A172 (cell line): ENCODE measurements at regions not wholly inside any gene's neighbourhood (a gene's known extent, or its start where the extent isn't known, plus 50 kb on each side); places are given as distances from the start of the nearest gene placed in this dataset.

Source experiments
- DNase-seq: peaks from one replicate; pipeline ENCODE4 v3.0.0-alpha.2; 2015; ENCODE audit warnings: low spot score

- no peak for DNase-seq
Measured at GRCh38 chr17:77867308-77867781, 91.2 kb upstream of the TNRC6C start.

- no peak for DNase-seq
Measured at GRCh38 chr17:77867976-77868713, 90.4 kb upstream of the TNRC6C start.

GRCh38 chr17:77869041-77869599 lies 89.4 kb upstream of the TNRC6C start:
- DNase-seq = no peak

GRCh38 chr17:77869665-77870132 lies 88.8 kb upstream of the TNRC6C start:
- no peak for DNase-seq

GRCh38 chr17:77872199-77872598 lies 86.3 kb upstream of the TNRC6C start:
- DNase-seq = no peak

- no peak for DNase-seq
Measured at GRCh38 chr17:77872714-77873499, 85.6 kb upstream of the TNRC6C start.

- DNase-seq = no peak
Measured at GRCh38 chr17:77873500-77874302, 84.8 kb upstream of the TNRC6C start.

GRCh38 chr17:77874303-77875050 lies 84.0 kb upstream of the TNRC6C start:
- DNase-seq = no peak

GRCh38 chr17:77875051-77875780 lies 83.3 kb upstream of the TNRC6C start:
- DNase-seq = peak; percentile 87

GRCh38 chr17:77875881-77876509 lies 82.5 kb upstream of the TNRC6C start:
- peak; percentile 98 for DNase-seq

GRCh38 chr17:77877036-77877435 lies 81.5 kb upstream of the TNRC6C start:
- DNase-seq = no peak

- DNase-seq = no peak
Measured at GRCh38 chr17:77877646-77878355, 80.7 kb upstream of the TNRC6C start.

GRCh38 chr17:77879226-77879895 lies 79.1 kb upstream of the TNRC6C start:
- no peak for DNase-seq

GRCh38 chr17:77879896-77880280 lies 78.6 kb upstream of the TNRC6C start:
- DNase-seq = no peak

GRCh38 chr17:77880711-77881450 lies 77.6 kb upstream of the TNRC6C start:
- DNase-seq = no peak

- peak; percentile 85 for DNase-seq
Measured at GRCh38 chr17:77881545-77881944, 77.0 kb upstream of the TNRC6C start.

- DNase-seq = no peak
Measured at GRCh38 chr17:77882040-77882439, 76.5 kb upstream of the TNRC6C start.
